CD4-positive, alpha-beta T cell (primary cell): ENCODE measurements at regions not wholly inside any gene's neighbourhood (a gene's known extent, or its start where the extent isn't known, plus 50 kb on each side); places are given as distances from the start of the nearest gene placed in this dataset.

Experiments
- ATAC-seq: fragments of 200-7000 bp; cut with Tn5 transposase; one replicate; pipeline ENCODE4 v1.10.0; 2022; ENCODE audit warnings: mild to moderate bottlenecking; ENCODE audit not compliant: poor library complexity
- CTCF ChIA-PET: fragments of 350-600 bp; sonication (Branson Sonifier 250); formaldehyde crosslinking; loops from one replicate; lab custom pipeline; 2021; ENCODE audit warnings: antibody characterized with exemption, inconsistent platforms; lab: Charles Lee
- POLR2A ChIA-PET: fragments of 350-600 bp; sonication (Branson Sonifier 250); formaldehyde crosslinking; loops from one replicate; lab custom pipeline; 2021; ENCODE audit warnings: antibody characterized with exemption, inconsistent platforms; lab: Charles Lee
- DNase-seq, 14 experiments: peaks; one replicate each; pipeline ENCODE4 v3.0.0-alpha.2; 2013 to 2020; ENCODE audit warnings: mixed read lengths in 2 of 14
- H3K27ac ChIP-seq, 2 donors: one replicate each; pipeline versions ENCODE4 v1.5.1 to v1.7.0; 2013; ENCODE audit warnings: low read length in 2 of 2, low read depth in 1 of 2, mild to moderate bottlenecking in 1 of 2
- H3K27me3 ChIP-seq, 2 experiments: 1 replicate in 1 of 2; 2 replicates in 1 of 2; pipeline versions ENCODE4 v1.6.1 to v1.7.0; 2013; ENCODE audit warnings: low read length in 2 of 2, control low read depth in 1 of 2, mild to moderate bottlenecking in 1 of 2, moderate library complexity in 1 of 2; ENCODE audit not compliant: insufficient read depth in 2 of 2, control insufficient read depth in 1 of 2
- H3K36me3 ChIP-seq: one replicate; pipeline ENCODE4 v1.6.1; 2013; ENCODE audit warnings: low read length, control low read depth; ENCODE audit not compliant: insufficient read depth
- H3K4me1 ChIP-seq: one replicate; pipeline ENCODE4 v1.6.1; 2013; ENCODE audit warnings: low read length, control low read depth; ENCODE audit not compliant: insufficient read depth
- H3K4me3 ChIP-seq: one replicate; pipeline ENCODE4 v1.5.1; 2013; ENCODE audit warnings: mild to moderate bottlenecking, low read length, moderate library complexity
- H3K9me3 ChIP-seq, 2 experiments: 1 replicate in 1 of 2; 2 replicates in 1 of 2; pipeline versions ENCODE4 v1.6.1 to v1.7.0; 2013; ENCODE audit warnings: low read length in 2 of 2, mild to moderate bottlenecking in 2 of 2, control low read depth in 1 of 2, moderate library complexity in 1 of 2; ENCODE audit not compliant: control insufficient read depth in 1 of 2, insufficient read depth in 1 of 2
- H3K27ac Mint-ChIP-seq: one replicate; pipeline ENCODE4 v1.8.0; 2020; ENCODE audit warnings: mixed read lengths
- H3K27me3 Mint-ChIP-seq: one replicate; pipeline ENCODE4 v1.8.0; 2021; ENCODE audit warnings: mixed read lengths
- H3K36me3 Mint-ChIP-seq: one replicate; pipeline ENCODE4 v1.8.0; 2021; ENCODE audit warnings: low read depth, mixed read lengths
- H3K4me1 Mint-ChIP-seq: one replicate; pipeline ENCODE4 v1.8.0; 2021; ENCODE audit warnings: low read depth, mixed read lengths
- H3K4me3 Mint-ChIP-seq: one replicate; pipeline ENCODE4 v1.8.0; 2020; ENCODE audit warnings: mild to moderate bottlenecking, mixed read lengths
- H3K9me3 Mint-ChIP-seq: one replicate; pipeline ENCODE4 v1.8.0; 2020; ENCODE audit warnings: mixed read lengths
- intact Hi-C, 2 experiments: fragments of 100-400 bp; cut with DNase I in 1 of 2; cut with micrococcal nuclease in 1 of 2; formaldehyde crosslinking; loops; one replicate each; pipeline versions ENCODE4 v1.15.1 to v1.9.0; 2023 to 2025; cut with DNase I, micrococcal nuclease
- TF ChIP-seq, protein P1 (sequence below): fragments of 200-600 bp; IDR thresholded peaks from one replicate; pipeline ENCODE4 v1.8.0; 2022; ENCODE audit warnings: antibody characterized with exemption, mild to moderate bottlenecking

DNA sequence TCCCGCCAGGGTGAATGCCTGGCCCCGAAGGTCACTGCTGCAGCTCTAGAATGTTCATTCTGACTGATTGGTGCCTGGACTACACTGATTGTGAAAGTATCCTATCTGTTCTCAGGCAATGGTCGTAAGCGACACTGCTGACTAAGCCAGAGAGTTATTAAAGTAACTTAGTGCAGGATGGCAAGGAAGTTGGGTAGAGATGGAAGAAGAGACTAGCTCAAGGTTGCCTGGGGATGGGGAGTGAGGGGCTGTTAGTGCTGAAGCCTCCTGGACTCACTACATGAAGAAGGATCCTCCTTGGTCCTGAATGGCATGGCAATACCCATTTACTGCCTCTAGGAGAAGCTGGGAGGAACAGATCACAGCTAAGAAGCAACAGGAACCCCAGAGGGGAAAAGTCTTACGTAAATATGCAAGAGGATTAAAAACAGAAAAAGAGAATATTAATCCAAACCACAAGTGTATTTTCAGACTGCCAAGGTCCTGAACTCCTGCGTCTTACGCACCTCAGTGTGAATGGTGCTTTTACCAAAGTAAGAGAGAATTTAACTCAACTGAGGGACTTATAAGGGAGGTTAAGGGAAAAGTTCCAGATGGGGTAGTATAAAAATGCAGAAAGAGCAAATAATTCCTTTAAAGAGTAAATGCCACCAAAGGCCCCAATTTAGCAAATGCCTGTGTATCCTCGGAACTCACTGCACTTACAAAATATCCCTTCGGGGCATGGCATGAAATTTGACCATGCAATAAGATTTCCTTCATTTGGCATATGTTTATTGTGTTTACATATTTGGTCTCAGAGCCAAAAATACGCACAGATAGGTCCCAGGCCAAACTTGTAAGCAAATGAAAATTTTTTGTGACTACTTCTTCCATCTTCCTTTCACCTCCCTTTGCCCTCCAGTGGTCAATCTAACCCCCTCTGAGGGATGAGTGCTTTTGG is 64.0 kb upstream of the DGKG start:
- H3K4me3 Mint-ChIP-seq, result no peak overlapping the region
- CTCF ChIA-PET, result no interaction called here
- H3K9me3 Mint-ChIP-seq, result no peaks in the 10 kb centered on the region

DNA sequence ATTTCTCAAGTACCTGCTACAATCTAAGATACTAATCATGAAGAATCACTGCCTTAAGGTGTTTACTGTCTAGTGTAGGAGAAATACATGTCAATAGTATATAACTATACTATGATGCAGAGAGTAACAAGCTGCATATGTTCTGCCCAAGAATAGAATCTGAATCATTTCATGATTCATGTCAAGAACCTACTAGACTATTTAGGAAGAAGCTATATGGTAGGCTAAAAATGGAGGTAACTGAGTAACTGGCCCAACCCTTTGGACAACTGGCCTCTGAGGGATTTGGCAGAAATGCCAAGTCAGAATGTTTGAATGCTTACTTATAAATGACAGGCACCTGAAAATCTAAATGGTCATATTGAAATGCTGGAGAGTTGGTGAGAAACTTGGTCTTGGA is 59.9 kb upstream of the DGKG start:
- Mint-ChIP-seq H3K36me3 (no peaks in the 10 kb centered on the region), H3K27me3 (peaks cover 4% of the 10 kb centered on the region), H3K27ac (no peak overlapping the region), H3K4me1 (no peaks in the 10 kb centered on the region), H3K4me3 (no peak overlapping the region), H3K9me3 (no peaks in the 10 kb centered on the region)
- H3K27me3 ChIP-seq, result no peaks in the 10 kb centered on the region
- ATAC-seq (no peak), DNase-seq (no peak)
- H3K4me1 ChIP-seq, result no peaks in the 10 kb centered on the region
- H3K9me3 ChIP-seq, result no peaks in the 10 kb centered on the region
- H3K27ac ChIP-seq, result no peak overlapping the region
- no peak overlapping the region for H3K4me3 ChIP-seq
- TF ChIP-seq, protein P1, sequence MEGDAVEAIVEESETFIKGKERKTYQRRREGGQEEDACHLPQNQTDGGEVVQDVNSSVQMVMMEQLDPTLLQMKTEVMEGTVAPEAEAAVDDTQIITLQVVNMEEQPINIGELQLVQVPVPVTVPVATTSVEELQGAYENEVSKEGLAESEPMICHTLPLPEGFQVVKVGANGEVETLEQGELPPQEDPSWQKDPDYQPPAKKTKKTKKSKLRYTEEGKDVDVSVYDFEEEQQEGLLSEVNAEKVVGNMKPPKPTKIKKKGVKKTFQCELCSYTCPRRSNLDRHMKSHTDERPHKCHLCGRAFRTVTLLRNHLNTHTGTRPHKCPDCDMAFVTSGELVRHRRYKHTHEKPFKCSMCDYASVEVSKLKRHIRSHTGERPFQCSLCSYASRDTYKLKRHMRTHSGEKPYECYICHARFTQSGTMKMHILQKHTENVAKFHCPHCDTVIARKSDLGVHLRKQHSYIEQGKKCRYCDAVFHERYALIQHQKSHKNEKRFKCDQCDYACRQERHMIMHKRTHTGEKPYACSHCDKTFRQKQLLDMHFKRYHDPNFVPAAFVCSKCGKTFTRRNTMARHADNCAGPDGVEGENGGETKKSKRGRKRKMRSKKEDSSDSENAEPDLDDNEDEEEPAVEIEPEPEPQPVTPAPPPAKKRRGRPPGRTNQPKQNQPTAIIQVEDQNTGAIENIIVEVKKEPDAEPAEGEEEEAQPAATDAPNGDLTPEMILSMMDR, result no peak
- POLR2A ChIA-PET, result no interaction called here
- intact Hi-C loops, result no loop called here
- CTCF ChIA-PET, result no interaction called here
- no peaks in the 10 kb centered on the region for H3K36me3 ChIP-seq

More for the DNA sequence above, 64.0 kb upstream of the DGKG start:
- Mint-ChIP-seq H3K36me3 (no peaks in the 10 kb centered on the region), H3K27ac (no peak overlapping the region), H3K4me1 (no peaks in the 10 kb centered on the region), H3K27me3 (peaks cover 4% of the 10 kb centered on the region)
- Histone ChIP-seq H3K27me3 (no peaks in the 10 kb centered on the region), H3K36me3 (no peaks in the 10 kb centered on the region), H3K27ac (no peak overlapping the region), H3K4me1 (no peaks in the 10 kb centered on the region), H3K9me3 (no peaks in the 10 kb centered on the region), H3K4me3 (no peak overlapping the region)
- POLR2A ChIA-PET, result no interaction called here
- TF ChIP-seq, protein P1, result no peak
- intact Hi-C loops, result no loop called here
- DNase-seq, result no peak
- ATAC-seq, result no peak

GRCh38 chr3:186418671-186419145 is 56.7 kb upstream of the DGKG start:
- H3K4me1 Mint-ChIP-seq, result peaks cover 13% of the 10 kb centered on the region
- ATAC-seq, result no peak
- Histone ChIP-seq H3K4me1 (peaks cover 9% of the 10 kb centered on the region), H3K36me3 (no peaks in the 10 kb centered on the region), H3K27ac (no peak overlapping the region), H3K27me3 (no peaks in the 10 kb centered on the region), H3K9me3 (no peaks in the 10 kb centered on the region), H3K4me3 (no peak overlapping the region)
- TF ChIP-seq, protein P1, result no peak
- CTCF ChIA-PET, result no interaction called here
- H3K36me3 Mint-ChIP-seq, result no peaks in the 10 kb centered on the region
- no peaks in the 10 kb centered on the region for H3K27me3 Mint-ChIP-seq
- H3K27ac Mint-ChIP-seq, result no peak overlapping the region
- no peak for DNase-seq
- H3K9me3 Mint-ChIP-seq, result no peaks in the 10 kb centered on the region
- POLR2A ChIA-PET, result no interaction called here
- H3K4me3 Mint-ChIP-seq, result no peak overlapping the region
- intact Hi-C loops, result no loop called here
